ENCODE measurements at regions not wholly inside any gene's neighbourhood (a gene's known extent, or its start where the extent isn't known, plus 50 kb on each side); places are given as distances from the start of the nearest gene placed in this dataset.

DNA sequence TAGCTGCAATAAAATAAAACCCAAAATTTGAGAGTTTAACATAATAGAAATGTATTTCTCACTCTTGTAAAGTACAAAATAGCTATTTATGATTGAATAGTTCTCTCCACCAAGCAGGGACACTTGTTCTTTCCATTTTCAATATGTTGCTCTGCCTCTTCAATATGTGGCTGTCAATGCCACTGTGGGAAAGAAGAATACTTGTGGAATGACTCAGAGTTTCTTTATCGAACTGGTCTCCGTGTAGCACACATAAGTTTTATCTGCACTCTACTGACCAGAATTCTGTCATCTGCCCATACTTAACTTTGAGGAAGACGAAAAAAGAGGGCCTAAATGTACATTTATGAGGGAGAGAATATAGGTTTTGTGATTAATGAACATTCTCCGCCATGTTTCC lies 256.9 kb downstream of the ATXN7L3B start:
- TF ChIP-seq, protein P1, sequence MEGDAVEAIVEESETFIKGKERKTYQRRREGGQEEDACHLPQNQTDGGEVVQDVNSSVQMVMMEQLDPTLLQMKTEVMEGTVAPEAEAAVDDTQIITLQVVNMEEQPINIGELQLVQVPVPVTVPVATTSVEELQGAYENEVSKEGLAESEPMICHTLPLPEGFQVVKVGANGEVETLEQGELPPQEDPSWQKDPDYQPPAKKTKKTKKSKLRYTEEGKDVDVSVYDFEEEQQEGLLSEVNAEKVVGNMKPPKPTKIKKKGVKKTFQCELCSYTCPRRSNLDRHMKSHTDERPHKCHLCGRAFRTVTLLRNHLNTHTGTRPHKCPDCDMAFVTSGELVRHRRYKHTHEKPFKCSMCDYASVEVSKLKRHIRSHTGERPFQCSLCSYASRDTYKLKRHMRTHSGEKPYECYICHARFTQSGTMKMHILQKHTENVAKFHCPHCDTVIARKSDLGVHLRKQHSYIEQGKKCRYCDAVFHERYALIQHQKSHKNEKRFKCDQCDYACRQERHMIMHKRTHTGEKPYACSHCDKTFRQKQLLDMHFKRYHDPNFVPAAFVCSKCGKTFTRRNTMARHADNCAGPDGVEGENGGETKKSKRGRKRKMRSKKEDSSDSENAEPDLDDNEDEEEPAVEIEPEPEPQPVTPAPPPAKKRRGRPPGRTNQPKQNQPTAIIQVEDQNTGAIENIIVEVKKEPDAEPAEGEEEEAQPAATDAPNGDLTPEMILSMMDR (IDR thresholded peaks at IDR 0.05; ENCODE audit: low read depth, low read length), result no peak
- Histone ChIP-seq H3K4me3 (ENCODE audit: low read depth, low read length) (no peak overlapping the region), H3K9me3 (ENCODE audit: control insufficient read depth, insufficient read depth, low read length) (no peaks in the 10 kb centered on the region), H3K27ac (ENCODE audit: low read depth, low read length) (no peak overlapping the region), H3K27me3 (ENCODE audit: control insufficient read depth, insufficient read depth, low read length) (no peaks in the 10 kb centered on the region)
- DNase-seq (ENCODE audit: low read depth, low spot score), result no peak
- ChIA-PET POLR2A (no interaction called here), CTCF (no interaction called here)

DNA sequence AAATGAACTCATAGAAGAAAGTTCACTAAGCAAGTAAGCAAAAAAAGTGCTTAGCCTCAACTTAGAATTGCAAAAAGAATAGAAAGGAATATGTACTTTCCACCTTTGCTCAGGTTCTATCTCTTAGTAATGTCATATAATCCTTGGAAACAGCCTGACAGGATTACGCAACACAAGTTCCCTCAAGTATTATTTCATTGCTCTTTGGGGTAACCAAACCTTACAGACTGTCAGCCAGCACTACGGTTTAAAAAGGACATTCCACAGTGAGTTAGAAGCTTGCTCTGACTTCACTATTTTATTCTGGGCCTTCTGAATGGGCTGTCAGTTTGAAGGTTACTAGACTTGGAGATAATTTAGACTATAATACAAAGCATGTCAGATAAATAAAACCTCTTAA lies 264.0 kb downstream of the ATXN7L3B start:
- CTCF ChIA-PET, result no interaction called here
- DNase-seq (ENCODE audit: low read depth, low spot score), result no peak
- H3K9me3 ChIP-seq (ENCODE audit: control insufficient read depth, insufficient read depth, low read length), result no peaks in the 10 kb centered on the region
- no peak overlapping the region for H3K4me3 ChIP-seq (ENCODE audit: low read depth, low read length)
- H3K27ac ChIP-seq (ENCODE audit: low read depth, low read length), result no peak overlapping the region
- POLR2A ChIA-PET, result no interaction called here
- TF ChIP-seq, protein P1 (IDR thresholded peaks at IDR 0.05; ENCODE audit: low read depth, low read length), result no peak
- no peaks in the 10 kb centered on the region for H3K27me3 ChIP-seq (ENCODE audit: control insufficient read depth, insufficient read depth, low read length)

DNA sequence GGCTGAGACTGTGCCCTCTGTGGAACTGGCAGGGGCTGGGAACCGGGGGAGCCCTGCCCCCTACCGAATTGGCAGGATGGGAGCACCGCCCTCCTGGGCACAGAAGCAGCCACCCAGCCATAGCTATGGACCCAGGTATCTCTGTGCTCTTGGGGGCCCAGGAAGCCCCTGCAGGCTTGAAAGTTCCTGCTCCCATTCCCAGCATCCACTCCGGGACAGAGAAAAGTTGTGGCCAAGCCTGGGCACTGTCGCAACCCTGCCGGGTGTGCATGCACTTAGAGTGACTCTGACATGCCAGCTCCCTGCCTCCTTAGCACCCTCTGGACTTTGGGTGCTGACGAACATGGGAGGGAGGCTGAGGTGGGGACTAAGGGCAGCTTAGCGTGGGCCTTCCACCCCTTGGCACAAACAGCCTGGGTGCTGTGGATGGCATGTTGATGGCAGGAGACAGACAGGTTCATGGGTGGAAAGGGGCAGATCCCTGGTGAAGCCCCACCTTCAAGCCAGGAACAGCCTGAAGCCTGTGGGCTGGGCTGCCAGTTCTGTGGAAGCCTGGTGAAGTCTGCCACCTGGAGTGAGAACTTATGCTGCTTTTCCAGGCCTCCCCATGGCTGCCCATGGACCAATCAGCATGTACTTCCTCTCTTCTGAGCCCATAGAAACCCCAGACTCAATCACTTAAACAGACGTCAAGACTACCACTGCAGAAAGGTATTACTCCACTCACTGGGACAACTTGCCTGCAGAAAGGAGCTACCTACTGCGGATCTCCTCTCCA lies 279.0 kb downstream of the ATXN7L3B start:
- POLR2A ChIA-PET, result no interaction called here
- Histone ChIP-seq H3K4me3 (ENCODE audit: low read depth, low read length) (no peak overlapping the region), H3K9me3 (ENCODE audit: control insufficient read depth, insufficient read depth, low read length) (no peaks in the 10 kb centered on the region; the same call in 1 of the 2 replicates), H3K27ac (ENCODE audit: low read depth, low read length) (no peak overlapping the region), H3K27me3 (ENCODE audit: control insufficient read depth, insufficient read depth, low read length) (no peaks in the 10 kb centered on the region)
- TF ChIP-seq, protein P1 (IDR thresholded peaks at IDR 0.05; ENCODE audit: low read depth, low read length), result no peak
- CTCF ChIA-PET, result no interaction called here
- no peak for DNase-seq (ENCODE audit: low read depth, low spot score)

DNA sequence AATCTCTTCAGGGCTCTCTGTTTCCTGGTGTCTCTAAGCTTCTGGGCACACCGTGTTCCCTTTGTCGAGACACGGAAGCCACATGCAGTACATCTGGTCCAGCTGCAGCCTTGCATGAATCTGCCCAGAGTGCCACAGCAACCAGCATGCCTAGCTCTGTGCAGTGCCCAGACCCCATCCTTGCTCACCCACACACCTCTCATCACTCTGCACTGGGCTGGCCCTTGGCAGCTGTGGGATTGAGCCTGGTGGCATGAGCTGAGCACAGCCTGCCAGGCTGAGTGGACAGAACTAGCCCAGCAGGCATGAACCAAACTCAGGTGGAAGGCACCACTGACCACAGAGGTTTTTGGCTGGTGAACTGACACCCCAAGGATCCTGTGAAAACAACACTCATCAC lies 279.9 kb downstream of the ATXN7L3B start:
- CTCF ChIA-PET, result no interaction called here
- H3K27ac ChIP-seq (ENCODE audit: low read depth, low read length), result no peak overlapping the region
- POLR2A ChIA-PET, result no interaction called here
- no peaks in the 10 kb centered on the region for H3K27me3 ChIP-seq (ENCODE audit: control insufficient read depth, insufficient read depth, low read length)
- no peak overlapping the region for H3K4me3 ChIP-seq (ENCODE audit: low read depth, low read length)
- no peak for DNase-seq (ENCODE audit: low read depth, low spot score)
- TF ChIP-seq, protein P1 (IDR thresholded peaks at IDR 0.05; ENCODE audit: low read depth, low read length), result no peak
- no peaks in the 10 kb centered on the region; the same call in 1 of the 2 replicates for H3K9me3 ChIP-seq (ENCODE audit: control insufficient read depth, insufficient read depth, low read length)

DNA sequence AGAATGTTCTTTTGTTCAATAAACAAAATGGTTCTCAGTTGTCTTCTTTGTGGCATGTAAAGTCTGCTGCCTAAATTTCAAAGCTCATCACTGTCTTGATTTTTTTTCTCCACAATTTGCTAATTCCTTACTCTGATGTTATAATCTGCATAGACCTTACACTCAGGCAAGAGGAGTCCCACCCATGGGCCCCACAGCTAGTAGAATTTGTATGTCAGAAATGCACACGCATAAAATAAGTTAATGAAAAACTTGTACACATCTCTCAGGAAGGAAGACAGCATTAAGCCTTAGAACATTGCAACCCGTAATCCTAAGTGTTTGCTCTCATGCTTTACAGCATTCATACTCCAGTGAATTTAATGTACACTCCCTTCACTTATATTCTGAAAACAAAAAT lies 280.8 kb downstream of the ATXN7L3B start:
- Histone ChIP-seq H3K4me3 (ENCODE audit: low read depth, low read length) (no peak overlapping the region), H3K27ac (ENCODE audit: low read depth, low read length) (no peak overlapping the region), H3K9me3 (ENCODE audit: control insufficient read depth, insufficient read depth, low read length) (no peaks in the 10 kb centered on the region; the same call in 1 of the 2 replicates), H3K27me3 (ENCODE audit: control insufficient read depth, insufficient read depth, low read length) (no peaks in the 10 kb centered on the region)
- no peak for DNase-seq (ENCODE audit: low read depth, low spot score)
- ChIA-PET POLR2A (no interaction called here), CTCF (no interaction called here)
- TF ChIP-seq, protein P1 (IDR thresholded peaks at IDR 0.05; ENCODE audit: low read depth, low read length), result no peak
